ENCODE measurements at regions not wholly inside any gene's neighbourhood (a gene's known extent, or its start where the extent isn't known, plus 50 kb on each side); places are given as distances from the start of the nearest gene placed in this dataset.
"Not testable (repeated sequence)": the region's sequence is repeated elsewhere in the genome, so short reads cannot be mapped to it uniquely, and the experiment has no call there.

DNA sequence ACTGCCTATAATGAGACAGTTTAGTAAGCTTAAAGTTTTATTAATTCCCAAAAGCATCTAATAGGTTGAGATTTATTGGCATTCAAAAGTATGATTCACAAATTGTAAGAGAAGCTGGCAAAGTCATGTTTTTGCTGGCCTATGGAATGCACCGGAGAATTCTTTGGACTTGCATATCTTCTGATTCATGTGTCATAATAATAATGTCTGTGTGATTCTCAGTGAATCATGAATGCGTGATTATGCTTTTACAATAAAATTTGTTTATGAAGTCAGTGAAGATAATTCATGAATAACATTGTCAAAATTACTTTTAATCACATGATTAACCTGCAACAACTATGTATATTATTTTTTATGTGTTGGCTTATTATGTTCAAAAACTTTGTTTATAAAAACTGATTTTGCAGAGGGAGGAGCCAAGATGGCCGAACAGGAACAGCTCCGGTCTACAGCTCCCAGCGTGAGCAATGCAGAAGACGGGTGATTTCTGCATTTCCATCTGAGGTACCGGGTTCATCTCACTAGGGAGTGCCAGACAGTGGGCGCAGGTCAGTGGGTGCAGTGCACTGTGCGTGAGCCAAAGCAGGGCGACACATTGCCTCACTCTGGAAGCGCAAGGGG lies 389.2 kb downstream of the SRGAP2C start:
- TF ChIP-seq, protein P1, sequence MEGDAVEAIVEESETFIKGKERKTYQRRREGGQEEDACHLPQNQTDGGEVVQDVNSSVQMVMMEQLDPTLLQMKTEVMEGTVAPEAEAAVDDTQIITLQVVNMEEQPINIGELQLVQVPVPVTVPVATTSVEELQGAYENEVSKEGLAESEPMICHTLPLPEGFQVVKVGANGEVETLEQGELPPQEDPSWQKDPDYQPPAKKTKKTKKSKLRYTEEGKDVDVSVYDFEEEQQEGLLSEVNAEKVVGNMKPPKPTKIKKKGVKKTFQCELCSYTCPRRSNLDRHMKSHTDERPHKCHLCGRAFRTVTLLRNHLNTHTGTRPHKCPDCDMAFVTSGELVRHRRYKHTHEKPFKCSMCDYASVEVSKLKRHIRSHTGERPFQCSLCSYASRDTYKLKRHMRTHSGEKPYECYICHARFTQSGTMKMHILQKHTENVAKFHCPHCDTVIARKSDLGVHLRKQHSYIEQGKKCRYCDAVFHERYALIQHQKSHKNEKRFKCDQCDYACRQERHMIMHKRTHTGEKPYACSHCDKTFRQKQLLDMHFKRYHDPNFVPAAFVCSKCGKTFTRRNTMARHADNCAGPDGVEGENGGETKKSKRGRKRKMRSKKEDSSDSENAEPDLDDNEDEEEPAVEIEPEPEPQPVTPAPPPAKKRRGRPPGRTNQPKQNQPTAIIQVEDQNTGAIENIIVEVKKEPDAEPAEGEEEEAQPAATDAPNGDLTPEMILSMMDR (optimal IDR thresholded peaks at IDR 0.05 in 1 of 3, IDR thresholded peaks at IDR 0.05 in 1 of 3, conservative IDR thresholded peaks at IDR 0.05 in 1 of 3; ENCODE audit: extremely low read depth in 1 of 3, insufficient read depth in 2 of 3, low read length in 3 of 3), result not testable (repeated sequence)
- not testable (repeated sequence) for TF ChIP-seq EZH2 (IDR thresholded peaks at IDR 0.05; ENCODE audit: low read length)
